ENCODE measurements at regions not wholly inside any gene's neighbourhood (a gene's known extent, or its start where the extent isn't known, plus 50 kb on each side); places are given as distances from the start of the nearest gene placed in this dataset.

DNA sequence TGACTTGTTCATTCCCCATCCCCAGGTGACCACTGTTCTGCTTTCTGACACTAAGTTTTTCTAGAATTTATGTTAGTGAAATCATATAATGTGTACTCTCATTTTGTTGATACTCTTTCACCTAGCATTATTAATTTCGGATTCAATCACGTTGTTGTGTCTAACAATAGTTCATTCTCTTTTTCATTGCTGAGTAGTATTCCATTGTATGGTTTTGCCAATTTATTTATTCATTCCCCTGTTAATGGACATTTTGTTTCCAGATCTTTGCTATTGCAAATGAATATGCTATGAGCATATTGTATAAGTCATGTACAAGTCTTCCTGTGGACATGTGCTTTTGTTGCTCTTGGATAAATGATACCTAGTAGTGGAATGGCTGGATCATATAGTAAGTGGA is 146.4 kb downstream of the FAM204A start:
- TF ChIP-seq, protein P1, sequence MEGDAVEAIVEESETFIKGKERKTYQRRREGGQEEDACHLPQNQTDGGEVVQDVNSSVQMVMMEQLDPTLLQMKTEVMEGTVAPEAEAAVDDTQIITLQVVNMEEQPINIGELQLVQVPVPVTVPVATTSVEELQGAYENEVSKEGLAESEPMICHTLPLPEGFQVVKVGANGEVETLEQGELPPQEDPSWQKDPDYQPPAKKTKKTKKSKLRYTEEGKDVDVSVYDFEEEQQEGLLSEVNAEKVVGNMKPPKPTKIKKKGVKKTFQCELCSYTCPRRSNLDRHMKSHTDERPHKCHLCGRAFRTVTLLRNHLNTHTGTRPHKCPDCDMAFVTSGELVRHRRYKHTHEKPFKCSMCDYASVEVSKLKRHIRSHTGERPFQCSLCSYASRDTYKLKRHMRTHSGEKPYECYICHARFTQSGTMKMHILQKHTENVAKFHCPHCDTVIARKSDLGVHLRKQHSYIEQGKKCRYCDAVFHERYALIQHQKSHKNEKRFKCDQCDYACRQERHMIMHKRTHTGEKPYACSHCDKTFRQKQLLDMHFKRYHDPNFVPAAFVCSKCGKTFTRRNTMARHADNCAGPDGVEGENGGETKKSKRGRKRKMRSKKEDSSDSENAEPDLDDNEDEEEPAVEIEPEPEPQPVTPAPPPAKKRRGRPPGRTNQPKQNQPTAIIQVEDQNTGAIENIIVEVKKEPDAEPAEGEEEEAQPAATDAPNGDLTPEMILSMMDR (IDR thresholded peaks at IDR 0.05; ENCODE audit: low read depth, low read length) = no peak
- in situ Hi-C loops (cut with HindIII; ENCODE audit: low sequenced_read_pairs) = no loop called here
- no peak overlapping the region for H3K4me3 ChIP-seq (ENCODE audit: low read depth, low read length)
- DNase-seq (ENCODE audit: low read depth, low spot score) = no peak

DNA sequence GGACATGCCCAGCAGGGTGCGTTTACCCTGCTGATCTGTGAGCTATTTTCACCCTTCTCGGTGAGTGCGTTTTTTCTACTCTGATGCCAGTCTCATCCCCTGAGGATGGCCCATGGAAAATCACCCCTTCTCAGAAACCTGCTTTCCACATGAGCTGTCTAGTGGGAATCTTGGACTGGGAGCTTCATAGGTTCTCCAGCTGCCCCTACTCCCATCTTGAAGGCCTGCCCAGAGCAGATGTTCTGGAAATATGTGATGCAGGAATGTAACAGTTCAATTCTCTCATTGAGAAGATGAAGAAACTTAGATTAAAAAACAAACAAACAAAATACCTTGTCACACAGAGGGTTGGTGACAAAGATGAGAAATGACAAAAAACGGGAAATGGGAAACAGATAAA is 146.9 kb upstream of the RAB11FIP2 start:
- no peak overlapping the region for H3K4me3 ChIP-seq (ENCODE audit: low read depth, low read length)
- no peak for DNase-seq (ENCODE audit: low read depth, low spot score)
- TF ChIP-seq, protein P1 (IDR thresholded peaks at IDR 0.05; ENCODE audit: low read depth, low read length) = no peak
- in situ Hi-C loops (cut with HindIII; ENCODE audit: low sequenced_read_pairs) = no loop called here

DNA sequence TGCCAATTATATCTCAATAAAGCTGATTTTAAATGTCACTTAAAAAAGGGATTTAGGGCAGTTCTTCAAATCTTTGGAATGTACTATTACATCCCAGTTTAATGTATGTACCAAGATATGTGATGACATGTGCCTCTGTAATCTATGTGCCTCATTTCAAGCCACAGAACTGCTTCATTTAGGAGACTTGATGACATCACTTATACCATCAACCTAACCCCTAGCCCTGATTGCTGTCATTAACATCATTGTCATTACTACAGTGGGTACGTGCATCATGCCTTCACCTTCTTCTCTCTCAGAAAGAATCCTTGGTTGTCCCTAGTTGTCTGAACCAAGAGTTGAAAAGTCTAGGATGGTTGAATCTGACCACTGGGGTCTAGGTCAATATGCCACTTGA is 134.3 kb upstream of the RAB11FIP2 start:
- no peak overlapping the region for H3K4me3 ChIP-seq (ENCODE audit: low read depth, low read length)
- in situ Hi-C loops (cut with HindIII; ENCODE audit: low sequenced_read_pairs) = no loop called here
- TF ChIP-seq, protein P1 (IDR thresholded peaks at IDR 0.05; ENCODE audit: low read depth, low read length) = no peak
- DNase-seq (ENCODE audit: low read depth, low spot score) = no peak

DNA sequence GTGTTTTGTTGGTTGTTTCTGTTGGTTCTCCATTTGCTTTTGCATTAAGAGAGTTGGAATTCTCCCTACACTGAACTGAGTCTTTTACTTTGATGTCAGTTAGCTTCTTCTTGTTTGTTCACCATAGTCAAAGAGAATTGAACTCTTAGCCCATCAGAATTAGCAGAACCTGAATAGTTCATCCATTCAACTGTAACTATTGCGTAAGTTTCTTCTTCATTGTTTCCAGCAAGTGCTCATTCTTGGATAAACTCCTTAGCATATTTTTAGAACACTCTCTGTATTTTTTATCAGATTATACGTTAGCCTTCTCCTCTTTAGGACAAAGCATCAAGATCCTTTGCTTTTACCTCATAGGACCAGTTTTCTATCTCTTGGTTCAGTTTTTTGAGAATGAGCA is 128.4 kb upstream of the RAB11FIP2 start:
- H3K4me3 ChIP-seq (ENCODE audit: low read depth, low read length) = no peak overlapping the region
- TF ChIP-seq, protein P1 (IDR thresholded peaks at IDR 0.05; ENCODE audit: low read depth, low read length) = no peak
- no peak for DNase-seq (ENCODE audit: low read depth, low spot score)
- in situ Hi-C loops (cut with HindIII; ENCODE audit: low sequenced_read_pairs) = no loop called here

DNA sequence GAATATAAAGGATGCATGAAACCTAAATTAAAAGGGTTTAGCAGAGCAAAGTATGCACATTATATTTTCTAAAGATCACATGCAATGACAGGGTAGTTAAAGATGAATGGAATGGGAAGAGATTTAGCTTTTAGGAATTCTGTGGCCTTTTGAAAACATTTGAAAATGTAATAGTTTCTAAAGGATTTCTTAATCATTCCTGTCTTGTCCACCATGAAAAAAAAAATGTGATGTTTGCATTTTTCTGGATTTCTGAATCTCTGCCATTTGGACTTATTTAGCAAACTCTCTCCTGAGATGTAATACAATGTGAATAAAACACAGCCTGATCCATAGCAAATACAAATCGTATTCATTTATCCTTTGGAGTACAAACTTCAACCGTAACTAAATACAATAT is 126.6 kb upstream of the RAB11FIP2 start:
- H3K4me3 ChIP-seq (ENCODE audit: low read depth, low read length) = no peak overlapping the region
- no peak for DNase-seq (ENCODE audit: low read depth, low spot score)
- in situ Hi-C loops (cut with HindIII; ENCODE audit: low sequenced_read_pairs) = no loop called here
- TF ChIP-seq, protein P1 (IDR thresholded peaks at IDR 0.05; ENCODE audit: low read depth, low read length) = no peak

DNA sequence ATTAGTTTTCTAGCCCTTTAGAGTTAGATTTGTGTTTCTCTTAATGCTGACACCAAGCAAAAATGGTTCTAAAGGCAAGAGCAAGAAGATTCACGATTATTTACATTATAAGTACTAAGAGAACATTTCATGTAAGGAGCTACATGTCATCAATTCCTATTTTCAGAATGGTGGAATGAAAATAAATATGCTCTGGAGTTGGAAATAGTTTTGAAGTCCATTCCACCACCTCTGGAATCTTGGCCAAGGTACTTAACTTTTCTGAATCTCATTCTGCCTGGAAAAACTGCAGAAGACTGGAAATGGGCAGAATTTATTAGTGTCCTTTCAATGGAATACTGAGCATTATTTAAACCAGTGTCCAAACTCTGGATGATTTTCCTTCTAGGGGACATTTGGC is 125.1 kb upstream of the RAB11FIP2 start:
- no peak for DNase-seq (ENCODE audit: low read depth, low spot score)
- TF ChIP-seq, protein P1 (IDR thresholded peaks at IDR 0.05; ENCODE audit: low read depth, low read length) = no peak
- no peak overlapping the region for H3K4me3 ChIP-seq (ENCODE audit: low read depth, low read length)
- in situ Hi-C loops (cut with HindIII; ENCODE audit: low sequenced_read_pairs) = no loop called here
